ENCODE measurements at regions not wholly inside any gene's neighbourhood (a gene's known extent, or its start where the extent isn't known, plus 50 kb on each side); places are given as distances from the start of the nearest gene placed in this dataset.

GRCh38 chr4:120506536-120506935 is 416.0 kb downstream of the PRDM5 start:
- Mint-ChIP-seq H3K4me1 (peaks cover 9 to 13% of the 10 kb centered on the region in 2 experiments), H3K4me3 (no peak overlapping the region), H3K27ac (peak overlapping the region in 1 of 3 experiments; percentile 66; a peak in 1 of 7 replicates), H3K36me3 (ENCODE audit: insufficient read depth in 1 of 3, low read depth in 3 of 3) (peaks cover 4 to 12% (median 9%) of the 10 kb centered on the region in 3 experiments; a peak in 6 of 7 replicates), H3K27me3 (ENCODE audit: low read depth) (no peaks in the 10 kb centered on the region; the same call in 1 of the 2 replicates), H3K9me3 (peaks cover 7 to 15% of the 10 kb centered on the region in 2 experiments)
- no peaks in the 10 kb centered on the region for H3K27me3 ChIP-seq (ENCODE audit: insufficient read depth, low read length)
- H2BK12ac ChIP-seq (ENCODE audit: insufficient read length, low read depth, low read length), result no peak overlapping the region
- no peaks in the 10 kb centered on the region for H3K79me2 ChIP-seq (ENCODE audit: insufficient read depth, low read length)
- no peak for DNase-seq
- no peak overlapping the region for H4K8ac ChIP-seq (replicated peaks; ENCODE audit: insufficient read length, low read depth, low read length)
- H4K20me1 ChIP-seq (ENCODE audit: control insufficient read depth, insufficient read depth, insufficient read length), result no peaks in the 10 kb centered on the region
- H3K4me2 ChIP-seq (ENCODE audit: insufficient read depth, insufficient read length, low read length), result no peak overlapping the region
- no peaks in the 10 kb centered on the region for H3K23me2 ChIP-seq (ENCODE audit: insufficient read length, low read depth, low read length, poor library complexity, severe bottlenecking)
- no peak overlapping the region for H3K9ac ChIP-seq (ENCODE audit: extremely low read depth, insufficient read length, low read length)
- H3K9me3 ChIP-seq (ENCODE audit: control insufficient read depth, low read depth, low read length), result no peaks in the 10 kb centered on the region
- no peak overlapping the region for H2BK20ac ChIP-seq (ENCODE audit: low read depth, low read length, poor library complexity, severe bottlenecking)
- H2BK5ac ChIP-seq (ENCODE audit: insufficient read length, low read length), result no peak overlapping the region
- no peak overlapping the region for H3K18ac ChIP-seq (ENCODE audit: insufficient read length, low read depth, low read length)
- no peak overlapping the region for H3K14ac ChIP-seq (ENCODE audit: insufficient read depth, low read length)
- no peak overlapping the region for H2AK5ac ChIP-seq (ENCODE audit: insufficient read length, low read length)
- no peak overlapping the region for H2BK15ac ChIP-seq (ENCODE audit: low read depth, low read length)
- H3K27ac ChIP-seq (ENCODE audit: insufficient read length, low read depth, low read length), result no peak overlapping the region
- no peak overlapping the region for H2BK120ac ChIP-seq (ENCODE audit: low read depth, low read length, poor library complexity, severe bottlenecking)
- no peak overlapping the region for H3T11ph ChIP-seq (ENCODE audit: low read length)
- no peak overlapping the region for H4K91ac ChIP-seq (ENCODE audit: insufficient read length, low read depth, low read length)
- no peak overlapping the region for H2AFZ ChIP-seq (ENCODE audit: low read length)
- H3K79me1 ChIP-seq (ENCODE audit: insufficient read depth, low read depth, low read length, poor library complexity, severe bottlenecking), result no peaks in the 10 kb centered on the region
- no peak overlapping the region for H3K23ac ChIP-seq (ENCODE audit: insufficient read length, low read depth, low read length)
- WGBS (ENCODE audit: extremely low coverage, insufficient read length, low lambda C conversion rate), result no CpG with 5 or more reads among the region's 1 CpG
- H3K4ac ChIP-seq (ENCODE audit: low read depth, low read length), result no peak overlapping the region
- no peaks in the 10 kb centered on the region; the same call in 1 of the 2 replicates for H3K4me1 ChIP-seq (ENCODE audit: insufficient read depth, low read length)
- TF ChIP-seq CTCF (conservative IDR thresholded peaks at IDR 0.05), result no peak
- H3K56ac ChIP-seq (ENCODE audit: insufficient read length, low read depth, low read length), result no peak overlapping the region
- no peak overlapping the region for H4K5ac ChIP-seq (ENCODE audit: insufficient read length, low read depth, low read length)

All from H9 (cell line).